DMS 273 (cell line): ENCODE measurements at regions not wholly inside any gene's neighbourhood (a gene's known extent, or its start where the extent isn't known, plus 50 kb on each side); places are given as distances from the start of the nearest gene placed in this dataset.

Source experiments
- DNase-seq: peaks from one replicate; lab custom pipeline; 2025; ENCODE audit not compliant: unreplicated experiment; lab: John Stamatoyannopoulos, UW

- DNase-seq, result no peak
Measured at GRCh38 chr11:131044851-131045250, 128.6 kb upstream of the SNX19 start.

GRCh38 chr11:131052367-131052766 is 136.1 kb upstream of the SNX19 start:
- no peak for DNase-seq

- DNase-seq, result no peak
Measured at GRCh38 chr11:131056036-131056435, 139.8 kb upstream of the SNX19 start.

GRCh38 chr11:131063638-131064037 is 147.4 kb upstream of the SNX19 start:
- no peak for DNase-seq

GRCh38 chr11:131064373-131064991 is 148.2 kb upstream of the SNX19 start:
- peak; percentile 71 for DNase-seq

GRCh38 chr11:131065435-131066413 is 149.4 kb upstream of the SNX19 start:
- no peak for DNase-seq

- no peak for DNase-seq
Measured at GRCh38 chr11:131066551-131066950, 150.3 kb upstream of the SNX19 start.

- no peak for DNase-seq
Measured at GRCh38 chr11:131070365-131070764, 154.1 kb upstream of the SNX19 start.

- no peak for DNase-seq
Measured at GRCh38 chr11:131073167-131073566, 156.9 kb upstream of the SNX19 start.

GRCh38 chr11:131074573-131074972 is 158.3 kb upstream of the SNX19 start:
- DNase-seq, result no peak

GRCh38 chr11:131077340-131077739 is 161.1 kb upstream of the SNX19 start:
- DNase-seq, result no peak

GRCh38 chr11:131079036-131079435 is 162.8 kb upstream of the SNX19 start:
- DNase-seq, result no peak

GRCh38 chr11:131089727-131090245 is 173.5 kb upstream of the SNX19 start:
- DNase-seq, result no peak

- DNase-seq, result no peak
Measured at GRCh38 chr11:131092469-131092868, 176.2 kb upstream of the SNX19 start.

GRCh38 chr11:131094827-131095226 is 178.5 kb upstream of the SNX19 start:
- no peak for DNase-seq

- DNase-seq, result no peak
Measured at GRCh38 chr11:131095511-131096185, 179.4 kb upstream of the SNX19 start.

GRCh38 chr11:131099013-131099412 is 182.7 kb upstream of the SNX19 start:
- no peak for DNase-seq

- DNase-seq, result no peak
Measured at GRCh38 chr11:131099746-131100145, 183.5 kb upstream of the SNX19 start.

GRCh38 chr11:131108760-131109159 is 192.5 kb upstream of the SNX19 start:
- DNase-seq, result no peak

GRCh38 chr11:131109257-131109656 is 193.0 kb upstream of the SNX19 start:
- DNase-seq, result no peak

- DNase-seq, result no peak
Measured at GRCh38 chr11:131109790-131110189, 193.5 kb upstream of the SNX19 start.
